ENCODE measurements at regions not wholly inside any gene's neighbourhood (a gene's known extent, or its start where the extent isn't known, plus 50 kb on each side); places are given as distances from the start of the nearest gene placed in this dataset.

DNA sequence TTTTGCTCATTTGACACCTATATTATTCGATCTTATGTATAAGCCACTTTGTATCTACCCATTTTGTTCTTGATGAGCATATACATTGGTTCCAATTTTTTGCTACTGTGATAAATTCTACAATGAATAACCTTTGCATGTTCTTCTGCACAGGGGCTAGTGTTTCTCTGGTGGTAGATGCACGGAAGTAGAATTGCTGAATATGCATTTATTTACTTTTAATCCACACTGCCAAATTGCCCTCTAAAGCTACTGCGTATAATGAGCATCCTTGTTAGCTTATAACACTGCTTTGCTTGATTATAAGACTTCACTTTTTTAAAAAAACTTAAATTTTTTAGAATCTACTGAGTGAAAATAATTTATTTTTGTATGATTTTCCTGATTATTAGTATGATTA lies 84.2 kb upstream of the PIAS1 start:
- Mint-ChIP-seq H3K9me3 (no peaks in the 10 kb centered on the region), H3K4me1 (peaks cover 4% of the 10 kb centered on the region), H3K27ac (no peak overlapping the region), H3K4me3 (no peak overlapping the region), H3K36me3 (no peaks in the 10 kb centered on the region), H3K27me3 (peaks cover 44% of the 10 kb centered on the region)
- POLR2A ChIA-PET = no interaction called here
- ATAC-seq (ENCODE audit: low read depth) (no peak), DNase-seq (no peak)

GRCh38 chr15:67972377-67972776 lies 81.7 kb upstream of the PIAS1 start:
- peaks cover 40% of the 10 kb centered on the region for H3K27me3 Mint-ChIP-seq
- H3K36me3 Mint-ChIP-seq = no peaks in the 10 kb centered on the region
- ATAC-seq (ENCODE audit: low read depth) (no peak), DNase-seq (no peak)
- peaks cover 4% of the 10 kb centered on the region for H3K4me1 Mint-ChIP-seq
- POLR2A ChIA-PET = no interaction called here
- H3K9me3 Mint-ChIP-seq = peaks cover 2% of the 10 kb centered on the region
- H3K27ac Mint-ChIP-seq = no peak overlapping the region
- no peak overlapping the region for H3K4me3 Mint-ChIP-seq

- no peak for DNase-seq
- Mint-ChIP-seq H3K4me1 (no peaks in the 10 kb centered on the region), H3K36me3 (no peaks in the 10 kb centered on the region), H3K4me3 (no peak overlapping the region), H3K9me3 (peaks cover 2% of the 10 kb centered on the region), H3K27ac (no peak overlapping the region), H3K27me3 (peaks cover 26% of the 10 kb centered on the region)
- POLR2A ChIA-PET = no interaction called here
- no peak for ATAC-seq (ENCODE audit: low read depth)
Observed at GRCh38 chr15:67973846-67974245, 80.3 kb upstream of the PIAS1 start.

DNA sequence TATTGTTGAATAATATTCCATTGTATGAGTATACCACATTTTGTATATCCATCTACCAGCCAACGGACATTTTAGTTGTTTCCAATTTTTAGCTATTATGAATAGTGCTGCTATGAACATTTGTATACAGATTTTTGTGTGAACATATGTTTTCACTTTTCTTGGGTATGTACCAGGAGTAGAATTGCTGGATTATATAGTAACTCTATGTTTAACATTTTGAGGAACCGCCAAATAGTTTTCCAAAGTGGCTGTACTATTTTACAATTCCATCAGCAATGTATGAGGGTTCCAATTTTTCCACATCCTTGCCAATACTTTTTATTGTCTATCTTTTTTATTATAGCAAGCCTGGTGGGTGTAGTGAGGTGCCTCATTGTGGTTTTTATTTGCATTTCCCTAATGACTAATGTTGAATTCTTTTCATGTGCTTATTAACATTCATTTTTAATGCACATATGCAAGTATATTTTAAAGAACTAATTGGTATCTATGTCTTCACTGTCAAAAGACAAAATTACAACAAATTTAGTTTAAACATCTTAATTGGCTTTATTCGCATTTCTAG lies 77.5 kb upstream of the PIAS1 start:
- no peaks in the 10 kb centered on the region for H3K4me1 Mint-ChIP-seq
- no peaks in the 10 kb centered on the region for H3K36me3 Mint-ChIP-seq
- H3K27ac Mint-ChIP-seq = no peak overlapping the region
- H3K9me3 Mint-ChIP-seq = peaks cover 2% of the 10 kb centered on the region
- peaks cover 12% of the 10 kb centered on the region for H3K27me3 Mint-ChIP-seq
- ATAC-seq (ENCODE audit: low read depth) (no peak), DNase-seq (no peak)
- POLR2A ChIA-PET = no interaction called here
- H3K4me3 Mint-ChIP-seq = no peak overlapping the region

DNA sequence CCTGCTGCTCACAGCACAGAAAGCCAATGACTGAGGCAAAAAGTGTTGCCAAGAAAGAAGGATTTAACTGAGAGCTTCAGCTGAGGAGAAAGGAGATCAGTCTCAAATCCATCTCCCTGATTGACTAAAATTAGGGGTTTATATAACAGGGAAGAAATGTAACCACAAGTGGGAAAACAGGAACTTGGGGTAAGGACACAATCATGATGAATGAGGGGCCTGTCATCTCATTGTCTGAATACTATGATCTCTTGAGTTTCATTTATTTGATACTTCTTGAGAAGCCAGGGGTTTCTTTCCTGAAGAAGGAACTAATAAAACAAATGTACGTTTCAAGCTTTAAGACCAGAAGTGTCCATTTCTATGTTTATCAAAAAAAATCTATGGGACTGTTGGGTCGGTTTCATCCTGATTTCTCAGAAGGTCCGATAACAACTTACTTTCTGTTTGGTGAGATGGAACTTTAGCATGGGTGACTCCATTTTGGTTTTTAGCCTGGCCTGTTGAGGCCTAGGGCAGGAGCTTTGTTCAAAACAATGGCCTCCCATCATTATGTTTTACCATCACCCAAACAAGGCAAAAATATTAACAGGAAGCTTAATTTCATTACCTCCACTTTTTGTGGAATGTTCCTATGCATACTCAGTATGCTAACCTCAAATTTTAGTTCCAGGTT lies 76.6 kb upstream of the PIAS1 start:
- POLR2A ChIA-PET = no interaction called here
- Mint-ChIP-seq H3K4me3 (no peak overlapping the region), H3K36me3 (no peaks in the 10 kb centered on the region), H3K4me1 (no peaks in the 10 kb centered on the region), H3K27me3 (peaks cover 9% of the 10 kb centered on the region), H3K27ac (no peak overlapping the region), H3K9me3 (peaks cover 2% of the 10 kb centered on the region)
- no peak for ATAC-seq (ENCODE audit: low read depth)
- no peak for DNase-seq

DNA sequence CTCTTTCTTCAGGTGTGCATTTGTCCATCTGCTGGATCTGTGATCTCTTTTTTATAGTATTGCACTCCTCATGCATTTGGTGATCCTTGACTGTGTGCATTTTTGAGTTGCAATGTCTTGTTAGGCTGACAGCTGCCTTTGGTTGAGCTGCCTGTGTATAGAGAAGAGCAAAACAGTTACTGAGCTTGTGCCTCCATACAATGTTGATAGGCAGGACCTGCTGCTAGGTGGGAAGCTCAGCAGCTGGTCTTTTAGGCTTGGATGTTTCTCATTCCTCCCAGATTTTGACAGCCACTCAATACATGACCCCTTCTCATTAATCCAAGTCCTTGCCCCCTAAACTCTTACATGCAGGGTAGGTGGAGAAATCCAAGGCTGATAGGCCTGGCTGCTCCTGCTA lies 74.8 kb upstream of the PIAS1 start:
- no peak overlapping the region for H3K27ac Mint-ChIP-seq
- DNase-seq (no peak), ATAC-seq (ENCODE audit: low read depth) (no peak)
- POLR2A ChIA-PET = no interaction called here
- no peak overlapping the region for H3K4me3 Mint-ChIP-seq
- H3K27me3 Mint-ChIP-seq = peaks cover 7% of the 10 kb centered on the region
- H3K9me3 Mint-ChIP-seq = peaks cover 2% of the 10 kb centered on the region
- H3K36me3 Mint-ChIP-seq = no peaks in the 10 kb centered on the region
- H3K4me1 Mint-ChIP-seq = no peaks in the 10 kb centered on the region

- POLR2A ChIA-PET = no interaction called here
- H3K27ac Mint-ChIP-seq = no peak overlapping the region
- H3K27me3 Mint-ChIP-seq = peaks cover 8% of the 10 kb centered on the region
- no peak for ATAC-seq (ENCODE audit: low read depth)
- no peaks in the 10 kb centered on the region for H3K4me1 Mint-ChIP-seq
- DNase-seq = no peak
- H3K4me3 Mint-ChIP-seq = no peak overlapping the region
- peaks cover 2% of the 10 kb centered on the region for H3K9me3 Mint-ChIP-seq
- no peaks in the 10 kb centered on the region for H3K36me3 Mint-ChIP-seq
Observed at GRCh38 chr15:67980171-67980570, 73.9 kb upstream of the PIAS1 start.

DNA sequence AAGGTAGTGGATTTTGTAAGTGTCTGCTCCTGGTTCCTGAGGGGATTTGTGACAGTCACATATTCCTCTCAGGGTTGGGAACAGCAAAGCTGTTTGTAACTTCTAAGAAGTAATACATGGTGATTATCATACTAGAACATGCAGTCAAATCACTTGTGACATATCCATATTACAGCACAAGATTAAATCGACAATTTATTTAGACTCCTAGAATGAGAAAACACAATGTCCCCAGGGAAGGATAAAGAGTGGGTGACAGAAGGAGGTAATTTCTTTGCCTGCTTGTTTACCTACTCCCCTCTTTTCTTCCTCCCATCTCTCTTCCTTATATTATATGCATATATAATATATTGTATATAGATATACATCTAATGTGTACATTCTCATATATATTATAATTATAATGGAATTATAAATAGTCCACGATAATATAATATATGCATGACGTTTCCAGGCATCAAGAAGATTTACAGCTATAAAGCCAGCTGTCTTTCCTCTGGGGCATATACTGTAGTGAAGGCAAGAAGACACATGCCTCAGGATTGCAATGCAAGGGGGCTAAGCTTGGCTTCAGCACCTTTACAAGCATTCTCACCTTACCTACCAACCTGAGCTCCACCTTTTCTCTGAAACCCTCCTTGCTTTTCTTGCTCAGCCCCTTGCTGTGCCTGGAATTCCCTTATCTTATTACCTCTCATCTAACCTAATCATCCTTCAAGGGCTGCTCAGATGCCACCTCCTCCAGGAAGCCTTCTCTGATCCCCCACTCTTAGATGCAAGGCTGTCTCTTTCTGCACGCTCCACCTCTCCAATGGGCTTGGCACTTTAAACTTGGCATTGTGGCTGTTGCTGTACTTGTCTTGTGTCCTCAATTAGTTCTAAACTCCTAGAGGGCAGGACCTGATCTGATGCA lies 73.1 kb upstream of the PIAS1 start:
- peaks cover 12% of the 10 kb centered on the region for H3K27me3 Mint-ChIP-seq
- H3K9me3 Mint-ChIP-seq = peaks cover 2% of the 10 kb centered on the region
- no peaks in the 10 kb centered on the region for H3K4me1 Mint-ChIP-seq
- no peak overlapping the region for H3K27ac Mint-ChIP-seq
- POLR2A ChIA-PET = no interaction called here
- DNase-seq (no peak), ATAC-seq (ENCODE audit: low read depth) (no peak)
- H3K4me3 Mint-ChIP-seq = no peak overlapping the region
- no peaks in the 10 kb centered on the region for H3K36me3 Mint-ChIP-seq

- no peak for DNase-seq
- no peaks in the 10 kb centered on the region for H3K4me1 Mint-ChIP-seq
- H3K9me3 Mint-ChIP-seq = no peaks in the 10 kb centered on the region
- ATAC-seq (ENCODE audit: low read depth) = no peak
- peaks cover 14% of the 10 kb centered on the region for H3K27me3 Mint-ChIP-seq
- no peak overlapping the region for H3K4me3 Mint-ChIP-seq
- no peak overlapping the region for H3K27ac Mint-ChIP-seq
- POLR2A ChIA-PET = no interaction called here
- H3K36me3 Mint-ChIP-seq = no peaks in the 10 kb centered on the region
Observed at GRCh38 chr15:67981848-67982247, 72.3 kb upstream of the PIAS1 start.

GRCh38 chr15:67991706-67992105 lies 62.4 kb upstream of the PIAS1 start:
- POLR2A ChIA-PET = no interaction called here
- Mint-ChIP-seq H3K27me3 (peaks cover 12% of the 10 kb centered on the region), H3K4me3 (no peak overlapping the region), H3K9me3 (no peaks in the 10 kb centered on the region), H3K27ac (no peak overlapping the region), H3K4me1 (no peaks in the 10 kb centered on the region), H3K36me3 (no peaks in the 10 kb centered on the region)
- ATAC-seq (ENCODE audit: low read depth) = no peak
- no peak for DNase-seq

- peaks cover 6% of the 10 kb centered on the region for H3K27me3 Mint-ChIP-seq
- H3K27ac Mint-ChIP-seq = no peak overlapping the region
- POLR2A ChIA-PET = no interaction called here
- H3K4me1 Mint-ChIP-seq = no peaks in the 10 kb centered on the region
- H3K9me3 Mint-ChIP-seq = no peaks in the 10 kb centered on the region
- DNase-seq (no peak), ATAC-seq (ENCODE audit: low read depth) (no peak)
- no peak overlapping the region for H3K4me3 Mint-ChIP-seq
- no peaks in the 10 kb centered on the region for H3K36me3 Mint-ChIP-seq
Observed at GRCh38 chr15:67992411-67992810, 61.7 kb upstream of the PIAS1 start.

DNA sequence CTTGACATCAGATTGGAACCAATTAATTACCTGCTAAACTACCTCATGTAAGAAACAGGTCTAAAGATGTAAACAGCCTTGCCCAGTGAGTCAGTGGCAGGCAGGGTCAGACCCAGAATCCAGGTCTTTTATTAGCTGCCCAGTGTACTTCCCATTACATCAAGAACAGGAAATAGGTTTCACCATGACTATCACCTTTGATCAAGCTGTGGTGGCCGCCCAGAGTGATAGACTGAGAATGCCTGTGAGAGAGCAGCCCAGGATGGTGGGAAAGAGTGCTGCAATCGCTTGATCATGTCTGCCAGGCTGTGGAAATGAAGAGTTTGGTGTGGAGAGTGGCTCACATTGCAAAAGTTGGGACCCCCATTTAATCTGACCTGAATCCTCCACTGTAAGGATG lies 61.3 kb upstream of the PIAS1 start:
- Mint-ChIP-seq H3K4me1 (no peaks in the 10 kb centered on the region), H3K27ac (no peak overlapping the region), H3K27me3 (peaks cover 6% of the 10 kb centered on the region), H3K9me3 (no peaks in the 10 kb centered on the region), H3K4me3 (no peak overlapping the region), H3K36me3 (no peaks in the 10 kb centered on the region)
- POLR2A ChIA-PET = no interaction called here
- ATAC-seq (ENCODE audit: low read depth) = no peak
- DNase-seq = no peak

DNA sequence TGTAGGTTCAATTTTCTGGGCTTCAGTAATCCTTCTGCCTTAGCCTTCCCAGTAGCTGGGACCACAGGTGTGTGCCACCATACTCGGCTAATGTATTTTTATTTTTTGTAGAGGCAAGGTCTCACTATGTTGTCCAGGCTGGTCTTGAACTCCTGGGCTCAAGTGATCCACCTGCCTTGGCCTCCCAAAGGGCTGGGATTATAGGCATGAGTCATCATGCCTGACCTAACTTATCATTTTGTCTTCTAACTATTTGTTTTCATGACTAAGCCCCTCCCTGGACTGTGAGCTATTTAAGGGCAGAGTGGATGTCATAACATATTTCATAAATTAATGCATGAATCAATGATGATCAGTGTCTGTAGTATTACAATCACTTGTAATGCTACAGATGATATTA lies 56.1 kb upstream of the PIAS1 start:
- H3K36me3 Mint-ChIP-seq = no peaks in the 10 kb centered on the region
- no peak overlapping the region for H3K27ac Mint-ChIP-seq
- POLR2A ChIA-PET = no interaction called here
- no peak overlapping the region for H3K4me3 Mint-ChIP-seq
- no peaks in the 10 kb centered on the region for H3K4me1 Mint-ChIP-seq
- H3K9me3 Mint-ChIP-seq = no peaks in the 10 kb centered on the region
- ATAC-seq (ENCODE audit: low read depth) (no peak), DNase-seq (no peak)
- peaks cover 3% of the 10 kb centered on the region for H3K27me3 Mint-ChIP-seq

DNA sequence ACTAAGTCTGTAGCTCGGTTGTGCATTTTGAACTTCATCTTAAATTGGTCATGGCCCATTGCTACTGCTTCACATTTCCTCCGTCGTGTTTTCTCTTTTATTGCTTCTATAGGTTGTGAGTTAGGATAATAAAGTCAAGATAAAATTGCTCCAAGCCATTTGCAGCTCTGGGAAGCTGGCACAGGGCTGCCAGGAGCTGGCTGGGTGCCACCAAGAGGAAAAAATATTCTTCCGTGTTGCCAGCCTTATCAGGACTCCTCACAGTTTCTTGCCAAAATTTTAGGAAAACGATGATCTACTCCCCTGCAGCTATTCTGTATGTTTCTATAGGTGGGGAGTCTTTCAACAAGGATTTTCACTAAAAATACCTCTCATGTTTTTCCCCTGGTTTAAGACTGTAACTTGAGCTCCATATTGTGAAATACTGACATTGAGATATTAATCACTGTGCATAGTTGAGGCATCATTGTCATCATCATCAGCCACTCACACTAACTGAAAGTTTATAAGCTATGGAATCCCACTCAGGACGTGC lies 55.4 kb upstream of the PIAS1 start:
- POLR2A ChIA-PET = no interaction called here
- no peak for ATAC-seq (ENCODE audit: low read depth)
- no peak for DNase-seq
- H3K36me3 Mint-ChIP-seq = no peaks in the 10 kb centered on the region
- no peaks in the 10 kb centered on the region for H3K4me1 Mint-ChIP-seq
- H3K9me3 Mint-ChIP-seq = no peaks in the 10 kb centered on the region
- H3K27ac Mint-ChIP-seq = no peak overlapping the region
- H3K4me3 Mint-ChIP-seq = no peak overlapping the region
- H3K27me3 Mint-ChIP-seq = peaks cover 3% of the 10 kb centered on the region

Data from activated naive CD8-positive, alpha-beta T cell treated with anti-CD3 and anti-CD28 coated beads, Interleukin-2, amount 10 ng/mL, durations not matched to agents 7 days and 5 days (primary cell).